DMS79 treated with DMSO at 0.1 percent for 48 hours (cell line): ENCODE measurements at regions not wholly inside any gene's neighbourhood (a gene's known extent, or its start where the extent isn't known, plus 50 kb on each side); places are given as distances from the start of the nearest gene placed in this dataset.

Experiments used
- DNase-seq: peaks from one replicate; lab custom pipeline; 2025; lab: John Stamatoyannopoulos, UW

DNA sequence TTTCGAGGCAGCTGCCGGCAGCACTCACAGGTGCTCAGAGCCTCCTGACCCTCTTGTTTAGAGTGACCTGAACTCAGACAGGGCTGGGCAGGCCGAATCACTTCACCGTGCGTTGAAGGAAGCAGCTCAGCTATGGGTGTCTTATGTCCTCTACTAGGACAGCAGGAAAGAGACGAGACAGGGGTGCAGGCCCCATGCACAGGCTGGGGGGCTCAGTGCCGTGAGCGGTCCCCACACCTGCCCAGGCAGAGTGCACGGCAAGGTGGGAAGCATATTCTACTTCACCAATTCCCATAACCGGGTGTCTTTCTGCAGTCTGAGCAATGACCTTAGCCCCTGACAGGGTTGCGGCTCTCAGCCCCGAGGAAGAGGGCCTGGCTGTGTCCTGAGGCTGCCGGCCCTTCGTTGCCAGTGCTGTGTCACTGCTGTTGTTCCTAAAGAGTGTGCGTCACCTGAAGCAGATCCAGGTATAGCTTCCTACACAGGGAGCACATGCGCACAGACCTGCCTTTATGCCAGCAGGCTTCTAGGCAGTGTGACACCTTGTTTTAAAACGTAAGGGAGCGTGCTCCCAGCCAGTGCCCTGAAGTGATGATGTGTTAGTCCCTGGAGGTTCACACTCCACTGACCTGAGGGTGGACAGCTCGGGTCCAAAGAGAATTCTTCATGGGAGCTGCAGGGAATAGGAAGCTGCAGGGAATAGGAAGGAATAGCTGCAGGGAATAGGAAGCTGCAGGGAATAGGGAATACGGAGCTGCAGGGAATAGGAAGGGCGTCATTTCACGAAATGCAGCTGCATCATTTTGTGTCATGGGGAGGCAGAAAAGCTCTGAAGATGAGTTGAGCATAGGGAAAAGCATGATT lies 207.9 kb upstream of the SALL3 start:
- DNase-seq, result no peak

DNA sequence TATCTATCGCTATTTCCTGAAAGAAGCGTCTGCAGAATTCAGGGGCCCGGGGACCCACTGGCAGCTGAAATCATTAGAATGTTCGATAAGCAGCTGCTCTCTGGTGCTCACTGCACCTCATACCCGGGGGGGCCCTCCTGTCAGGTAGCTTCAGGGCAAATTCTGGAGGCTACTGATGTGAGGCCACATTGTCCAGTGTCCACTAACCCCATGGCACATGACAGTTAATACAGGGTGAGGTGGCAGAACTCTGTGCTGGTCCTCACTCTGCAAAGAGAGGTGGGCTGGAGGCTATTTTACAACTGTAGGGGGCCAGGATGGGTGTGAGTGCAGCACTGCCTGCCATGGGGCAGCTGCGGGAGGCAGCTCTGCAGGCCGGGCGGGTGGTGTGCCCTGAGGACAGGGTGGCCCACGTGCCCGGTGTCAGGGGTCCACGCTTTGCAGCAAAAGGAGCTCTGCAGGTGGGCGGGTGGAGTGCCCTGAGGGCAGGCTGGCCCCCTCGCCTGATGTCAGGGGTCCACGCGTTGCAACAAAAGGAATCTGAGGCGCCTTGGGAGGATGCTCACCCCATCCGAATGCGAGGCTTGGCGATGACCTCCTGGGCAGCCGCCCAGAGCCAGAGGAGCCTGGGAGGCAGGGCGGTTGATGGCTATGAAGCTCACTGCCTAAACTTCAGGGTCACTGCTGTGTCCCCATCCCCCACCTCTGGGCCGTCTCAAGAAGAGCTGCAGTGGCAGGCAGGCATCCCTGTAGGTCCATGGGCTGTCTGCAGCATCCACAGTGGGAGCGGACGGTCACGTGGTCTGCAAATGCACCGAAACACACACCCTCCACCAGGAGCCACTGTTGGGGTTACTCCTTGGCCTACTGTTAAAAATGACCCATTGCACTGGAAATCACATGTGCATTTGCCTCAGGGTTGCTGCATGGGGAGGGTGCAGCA lies 207.0 kb upstream of the SALL3 start:
- DNase-seq, result no peak

DNA sequence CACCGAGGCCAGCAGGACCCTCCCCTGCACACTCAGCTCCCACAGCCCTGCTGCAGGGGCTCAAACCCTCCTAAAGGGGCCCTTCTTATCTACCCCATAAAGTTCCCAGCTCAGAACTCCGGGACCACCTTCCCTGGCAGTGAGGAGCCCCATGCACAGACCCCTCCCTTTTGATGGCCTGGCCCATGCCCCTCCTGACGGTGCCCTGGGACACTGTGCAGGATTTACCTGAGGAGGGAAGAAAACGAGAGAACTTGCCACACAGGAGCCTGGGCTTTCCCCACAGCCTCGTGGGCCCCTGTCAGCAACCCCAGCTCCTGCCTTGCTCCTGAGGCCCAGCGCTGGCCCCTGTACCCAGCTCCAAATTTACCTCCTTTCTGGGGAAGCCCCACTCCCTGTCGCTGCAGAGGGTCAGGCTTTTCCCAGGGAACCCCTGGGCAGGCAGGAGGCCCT lies 206.3 kb upstream of the SALL3 start:
- no peak for DNase-seq

DNA sequence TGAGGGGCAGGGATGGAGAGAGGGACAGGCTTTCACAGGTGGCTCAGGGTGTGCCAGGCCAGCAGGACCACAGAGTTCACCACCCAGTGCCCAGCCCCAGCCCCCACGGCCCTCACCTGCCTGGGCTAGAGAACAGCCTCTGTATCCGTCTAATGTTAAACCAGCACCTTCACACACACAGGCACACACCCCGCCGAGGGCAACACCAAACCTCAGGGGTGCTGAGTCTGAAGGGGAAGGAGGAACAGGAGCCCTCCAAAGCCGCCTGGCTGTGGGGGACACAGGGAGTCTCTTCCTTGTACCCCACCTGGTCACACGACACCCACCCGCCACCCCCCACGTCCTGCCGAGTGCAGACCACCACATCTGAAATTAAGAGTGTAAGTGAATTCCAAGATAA lies 205.8 kb upstream of the SALL3 start:
- no peak for DNase-seq

DNA sequence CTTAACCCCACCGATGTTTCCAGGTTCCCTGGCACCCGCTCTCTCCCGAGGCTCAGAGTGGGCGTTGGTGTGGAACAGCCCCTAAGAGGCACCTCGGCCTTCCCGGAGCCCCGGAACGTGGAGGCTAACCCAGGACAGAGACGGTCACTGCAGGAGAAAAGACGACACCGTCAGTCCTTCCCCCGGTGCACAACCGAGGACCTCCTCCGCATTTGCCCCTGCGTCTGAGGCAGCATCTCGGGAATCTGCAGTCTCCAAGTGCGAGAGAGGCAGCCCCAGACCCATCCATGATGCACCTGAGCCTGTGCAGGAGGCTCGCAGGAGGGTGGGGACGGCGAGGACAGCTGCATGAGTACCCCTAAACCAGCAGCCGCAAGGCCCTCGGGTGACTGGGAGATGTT lies 204.9 kb upstream of the SALL3 start:
- no peak for DNase-seq

- DNase-seq, result no peak
Measured at GRCh38 chr18:78776151-78776550, 203.5 kb upstream of the SALL3 start.

GRCh38 chr18:78776706-78777285 lies 202.8 kb upstream of the SALL3 start:
- DNase-seq, result no peak

GRCh38 chr18:78777992-78778391 lies 201.6 kb upstream of the SALL3 start:
- DNase-seq, result no peak

- DNase-seq, result no peak
Measured at GRCh38 chr18:78778651-78779050, 201.0 kb upstream of the SALL3 start.

DNA sequence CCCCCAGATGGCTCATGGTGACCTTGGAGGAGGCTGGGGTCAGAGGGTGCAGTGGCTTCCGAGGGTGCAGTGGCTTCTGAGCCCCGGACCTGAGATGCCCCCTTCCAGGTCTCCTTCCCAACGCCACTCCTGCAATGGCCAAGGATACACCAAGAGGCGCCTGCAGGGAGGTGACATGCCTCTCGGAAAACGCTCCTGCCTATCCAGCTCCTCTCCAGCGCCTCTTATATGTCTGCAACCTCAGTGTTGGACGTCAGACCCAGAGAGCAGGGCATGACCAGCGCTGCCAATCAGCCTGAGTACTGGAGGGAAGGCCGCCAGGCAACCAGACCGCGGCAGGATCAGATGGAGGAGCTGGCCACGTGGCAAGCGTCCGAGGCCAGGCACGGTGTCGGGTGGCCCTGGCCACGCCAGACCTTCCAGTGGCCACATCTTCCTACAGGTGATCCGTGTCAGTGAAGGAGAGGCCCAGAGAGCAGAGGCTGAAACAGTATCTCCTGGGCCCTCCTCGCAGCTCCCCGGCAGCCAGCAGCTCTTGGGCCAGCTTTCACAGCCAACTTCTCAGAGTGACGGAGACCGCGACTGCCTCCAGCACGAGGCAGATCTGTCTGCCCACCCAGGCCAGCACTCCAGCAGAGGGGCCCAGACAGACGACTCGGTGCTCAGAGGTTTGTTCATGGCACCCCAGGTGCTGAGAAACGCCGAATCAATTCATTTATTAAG lies 199.5 kb upstream of the SALL3 start:
- DNase-seq, result no peak

- DNase-seq, result no peak
Measured at GRCh38 chr18:78780719-78781600, 198.7 kb upstream of the SALL3 start.

DNA sequence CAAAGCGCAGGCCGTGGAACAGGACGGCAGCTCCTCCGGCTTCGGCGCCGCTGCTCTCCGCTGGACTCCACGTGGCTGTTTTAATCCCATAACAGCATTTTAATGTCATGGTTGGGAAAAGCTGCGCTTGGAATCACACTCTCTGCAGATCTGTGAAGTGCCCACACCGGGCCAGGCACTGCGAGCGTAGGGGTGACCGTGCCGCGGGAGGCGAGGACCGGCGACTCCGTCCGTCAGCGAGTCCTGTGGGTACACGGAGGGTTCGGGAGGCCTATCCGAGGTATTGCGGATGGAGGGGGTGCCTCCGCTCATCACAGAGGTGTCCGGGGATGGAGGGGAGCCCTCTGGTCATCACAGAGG lies 198.0 kb upstream of the SALL3 start:
- DNase-seq, result no peak

- no peak for DNase-seq
Measured at GRCh38 chr18:78782951-78783563, 196.6 kb upstream of the SALL3 start.

- no peak for DNase-seq
Measured at GRCh38 chr18:78783564-78783960, 196.1 kb upstream of the SALL3 start.

GRCh38 chr18:78784861-78785260 lies 194.8 kb upstream of the SALL3 start:
- no peak for DNase-seq

GRCh38 chr18:78785706-78786105 lies 193.9 kb upstream of the SALL3 start:
- no peak for DNase-seq

DNA sequence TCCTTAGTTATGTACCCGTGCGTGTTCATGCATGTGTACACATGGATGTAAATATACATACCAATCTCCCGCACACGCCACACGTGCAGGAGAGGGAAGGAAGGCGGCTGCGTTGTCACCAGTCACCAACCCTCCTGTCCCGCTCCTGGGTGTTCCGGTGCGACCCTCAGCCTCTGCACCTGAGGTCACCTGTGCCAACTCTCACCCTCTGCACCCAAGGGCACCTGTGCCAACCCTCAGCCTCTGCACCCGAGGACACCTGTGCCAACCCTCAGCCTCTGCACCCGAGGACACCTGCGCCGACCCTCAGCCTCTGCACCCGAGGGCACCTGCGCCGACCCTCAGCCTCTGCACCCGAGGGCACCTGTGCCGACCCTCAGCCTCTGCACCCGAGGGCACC lies 192.8 kb upstream of the SALL3 start:
- no peak for DNase-seq

DNA sequence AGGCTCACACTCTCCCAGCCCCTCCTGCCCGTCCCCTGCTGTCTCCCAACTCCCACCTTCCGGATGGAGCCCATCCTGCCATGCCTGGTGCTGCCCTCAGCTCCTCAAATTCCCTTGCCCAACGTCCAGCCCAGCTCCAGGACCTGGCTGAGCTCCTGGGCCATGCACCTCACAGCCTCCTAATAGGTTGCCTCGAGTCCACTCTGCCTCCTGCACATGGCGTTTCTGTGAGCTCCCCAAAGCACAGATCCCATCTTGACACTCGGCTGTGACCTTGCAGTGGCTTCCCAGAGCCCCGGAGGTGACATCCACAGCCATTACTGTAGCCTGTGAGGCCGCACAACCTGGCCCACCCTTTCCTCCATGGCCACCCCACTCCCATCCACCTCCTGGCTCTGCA lies 191.9 kb upstream of the SALL3 start:
- DNase-seq, result no peak

GRCh38 chr18:78788161-78788560 lies 191.5 kb upstream of the SALL3 start:
- DNase-seq, result no peak

DNA sequence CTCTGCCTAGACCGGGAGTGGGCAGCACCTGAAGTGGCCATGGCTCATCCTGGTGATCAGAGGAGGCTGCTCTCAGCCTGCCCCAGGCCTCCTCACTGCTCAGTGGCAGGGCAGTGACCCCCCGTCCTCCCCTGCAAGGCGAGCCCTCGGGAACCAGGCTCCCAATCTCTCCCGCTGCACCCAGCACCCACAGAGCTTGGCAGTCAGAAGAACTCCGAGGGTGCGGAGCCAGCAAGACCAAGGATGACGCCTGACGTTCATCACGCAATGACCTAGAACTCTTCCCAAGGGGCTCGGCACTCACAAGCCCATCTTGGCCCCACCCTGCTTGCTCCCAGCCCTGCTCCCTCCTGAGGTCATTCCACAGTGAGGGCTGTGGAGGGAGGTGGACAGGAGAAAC lies 189.8 kb upstream of the SALL3 start:
- DNase-seq, result no peak

GRCh38 chr18:78790511-78790910 lies 189.1 kb upstream of the SALL3 start:
- DNase-seq, result no peak
